Hematopoietic multipotent progenitor cell (in vitro differentiated cells): ENCODE measurements at regions not wholly inside any gene's neighbourhood (a gene's known extent, or its start where the extent isn't known, plus 50 kb on each side); places are given as distances from the start of the nearest gene placed in this dataset.

ENCODE experiments used
- DNase-seq, 3 donors: peaks; one replicate each; pipeline ENCODE4 v3.0.0-alpha.2; 2011 to 2015; ENCODE audit warnings: low read depth in 2 of 3, low spot score in 2 of 3

DNA sequence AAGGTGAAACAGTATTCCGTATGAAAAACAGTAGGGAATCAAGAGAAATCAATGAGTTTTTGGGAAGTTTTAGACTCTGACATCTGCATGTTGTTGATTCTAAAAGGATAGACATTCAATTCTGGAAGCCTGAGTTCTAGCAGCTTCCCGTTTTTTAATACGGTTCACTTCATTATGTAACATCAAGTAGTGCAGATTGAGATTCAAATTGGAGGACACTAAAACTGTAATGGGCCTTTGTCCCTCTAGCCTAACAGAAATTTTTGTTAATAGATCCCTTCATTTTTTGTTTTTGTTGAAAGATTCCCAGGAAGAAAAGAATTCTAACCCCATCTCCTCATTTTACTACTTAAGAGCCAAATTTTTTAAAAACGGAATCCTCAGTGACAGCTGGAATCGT, 384.6 kb downstream of the SH3GL2 start:
- DNase-seq = no peak

DNA sequence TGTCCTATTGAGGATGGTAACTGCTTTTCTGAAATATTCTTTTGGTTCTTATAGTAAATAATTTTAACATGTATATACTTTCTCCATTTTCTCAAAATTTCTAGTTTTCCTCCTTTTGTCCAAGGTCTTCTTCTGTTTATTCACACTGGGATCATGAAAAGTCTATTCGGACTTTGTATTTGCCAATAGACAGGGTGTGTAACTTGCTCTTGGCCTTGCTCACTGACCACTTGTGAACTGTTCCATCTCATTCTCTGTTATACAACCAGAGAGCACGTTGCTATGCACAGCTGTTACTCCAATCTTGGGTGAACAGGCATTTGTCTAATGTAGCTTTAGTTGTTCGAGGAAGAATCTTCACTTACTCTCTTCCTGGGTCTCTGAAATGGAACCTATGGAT, 388.9 kb downstream of the SH3GL2 start:
- no peak for DNase-seq

DNA sequence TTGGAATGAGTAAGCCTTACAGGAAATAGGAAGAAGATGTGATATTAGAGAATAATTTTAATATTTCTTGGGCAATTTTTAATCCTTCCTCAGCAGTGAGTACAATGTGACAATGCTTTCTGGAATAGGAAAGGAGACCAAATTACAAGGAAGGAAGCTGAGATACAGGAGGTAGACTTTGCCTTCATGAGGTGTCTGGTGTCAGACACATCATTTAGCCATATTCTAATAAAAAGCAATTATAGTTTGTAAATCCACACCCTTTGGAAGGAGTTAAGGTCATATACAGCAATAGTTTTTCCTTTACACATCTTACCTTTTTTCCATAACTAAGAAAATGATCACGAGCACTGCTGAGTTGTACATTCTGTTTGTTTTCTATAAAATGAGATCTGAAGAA, 390.4 kb downstream of the SH3GL2 start:
- DNase-seq = no peak

DNA sequence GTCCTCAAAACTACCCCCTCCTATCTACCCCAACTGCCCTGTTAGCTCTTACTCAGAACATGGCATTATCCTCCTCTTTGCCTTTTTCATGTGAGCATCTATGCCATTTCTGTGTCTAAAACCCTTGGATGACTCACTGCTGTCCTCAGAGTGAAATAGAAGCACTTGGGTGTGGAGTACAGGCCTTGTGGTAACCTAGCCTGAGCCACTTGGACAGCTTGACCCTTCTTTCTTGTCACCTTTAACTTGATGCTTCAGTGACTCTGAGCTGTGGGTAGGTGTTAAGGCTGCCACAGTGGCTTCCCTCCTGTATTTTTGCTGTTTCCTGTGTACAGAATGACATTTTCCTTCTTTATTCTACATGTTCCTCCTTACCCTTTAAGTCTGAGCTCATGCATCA, 391.4 kb downstream of the SH3GL2 start:
- DNase-seq = no peak

DNA sequence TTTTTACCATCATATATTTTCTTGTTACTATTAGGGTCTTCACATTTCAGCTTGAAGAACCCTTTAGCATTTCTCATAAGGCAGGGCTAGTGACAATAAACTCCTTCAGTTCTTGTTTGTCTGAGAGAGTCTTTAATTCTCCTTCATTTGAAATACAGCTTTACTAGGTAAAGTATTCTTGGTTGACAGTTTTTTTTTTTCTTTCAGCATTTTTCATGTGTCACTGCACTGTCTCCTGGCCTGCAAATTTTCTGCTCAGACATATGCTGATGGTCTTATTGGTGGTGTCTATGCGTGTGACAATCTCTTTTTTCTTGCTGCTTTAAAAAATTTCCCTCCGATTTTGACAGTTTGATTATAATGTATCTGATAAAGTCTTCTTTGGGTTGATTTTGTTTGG, 399.9 kb downstream of the SH3GL2 start:
- DNase-seq = no peak

DNA sequence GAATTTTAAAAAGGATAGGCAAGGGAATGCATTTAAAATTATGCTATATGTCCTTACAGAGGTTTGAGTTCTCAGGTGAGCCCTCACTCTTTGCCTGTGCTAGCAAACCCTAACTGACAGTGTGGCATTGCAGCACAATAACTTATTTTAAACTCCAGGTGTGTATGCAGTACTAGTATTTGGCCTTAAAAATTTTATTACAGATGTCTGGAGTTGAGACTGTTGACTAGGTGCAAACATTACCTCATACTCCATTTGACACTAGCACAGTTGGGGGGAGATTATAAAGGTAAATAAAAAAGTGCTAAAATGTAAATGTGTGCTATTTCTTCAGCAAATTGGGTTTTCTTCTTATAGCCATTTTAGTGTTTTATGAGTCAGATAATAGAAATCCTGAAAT, 407.7 kb downstream of the SH3GL2 start:
- DNase-seq = no peak

DNA sequence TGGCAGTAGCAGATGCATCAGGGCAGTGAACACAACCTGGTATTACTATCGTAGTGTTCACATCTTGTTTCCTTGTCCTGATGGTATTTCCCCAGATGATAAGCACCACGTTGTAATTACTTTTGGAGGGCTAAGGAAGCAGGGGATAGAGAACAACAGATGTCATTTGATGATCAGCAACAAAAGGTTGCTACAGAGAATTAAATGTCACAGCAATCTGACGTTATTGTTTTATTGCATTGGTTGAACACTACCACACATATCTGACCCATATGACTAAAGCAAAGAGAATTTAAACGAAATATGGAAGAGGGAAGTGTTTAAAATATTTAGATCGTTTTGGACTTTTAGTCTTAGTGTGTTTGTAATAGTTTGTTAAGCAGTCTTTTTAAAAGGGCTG, 408.3 kb downstream of the SH3GL2 start:
- DNase-seq = no peak

DNA sequence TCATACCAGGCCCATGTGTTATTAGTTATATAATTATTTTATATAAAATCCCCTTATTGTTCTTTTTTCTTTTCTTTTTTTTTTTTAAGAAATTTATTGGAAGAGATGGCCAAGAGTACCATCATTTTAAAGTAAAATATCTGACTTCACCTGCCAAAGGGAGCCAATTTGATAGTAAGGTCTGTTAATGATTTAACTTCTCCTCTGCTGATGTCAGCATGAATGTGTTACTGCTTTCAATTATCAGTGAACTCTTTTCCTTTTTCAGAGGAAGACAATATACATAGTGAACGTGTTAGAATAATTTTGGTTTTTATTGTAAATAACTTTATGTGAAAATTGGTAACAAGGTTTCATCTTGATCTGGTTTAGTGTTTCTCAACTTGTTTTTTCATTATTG, 409.6 kb downstream of the SH3GL2 start:
- no peak for DNase-seq

DNA sequence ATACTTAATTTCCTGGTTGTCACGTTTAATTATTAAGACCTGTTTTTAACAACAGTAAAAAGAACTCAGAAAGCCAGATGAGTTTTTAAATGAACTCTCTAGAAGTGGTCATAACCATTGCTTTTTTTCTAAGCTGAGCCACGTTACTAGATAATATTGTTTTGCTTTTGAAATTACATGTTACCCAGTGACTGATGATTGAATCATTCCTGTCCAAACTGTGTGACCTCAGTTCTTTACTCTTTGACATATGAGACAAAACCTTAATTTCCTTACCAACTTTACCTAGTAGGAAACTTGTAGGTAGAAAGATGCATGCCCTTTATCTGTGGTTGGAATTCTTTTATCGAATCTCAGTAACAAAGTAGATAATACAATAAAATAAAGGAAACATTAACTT, 411.7 kb downstream of the SH3GL2 start:
- DNase-seq = no peak

DNA sequence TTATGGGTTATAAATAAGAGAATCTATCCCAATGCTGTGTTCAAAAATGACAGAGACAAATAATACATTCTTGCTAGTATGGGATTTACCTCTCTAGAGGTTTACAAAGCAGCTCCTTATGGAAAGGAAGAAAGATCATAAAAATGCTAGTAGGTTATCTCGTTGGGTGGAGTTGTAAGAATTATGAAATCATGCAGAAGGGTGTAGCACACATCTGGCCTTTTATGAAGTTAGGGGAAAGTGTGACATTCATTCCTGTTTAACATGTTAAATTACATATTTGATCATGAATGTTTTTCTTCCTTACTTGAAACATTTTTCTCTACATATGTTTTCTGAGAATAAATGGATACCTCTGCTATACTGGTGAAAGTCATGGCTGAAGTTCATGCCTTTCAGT, 414.2 kb downstream of the SH3GL2 start:
- no peak for DNase-seq

DNA sequence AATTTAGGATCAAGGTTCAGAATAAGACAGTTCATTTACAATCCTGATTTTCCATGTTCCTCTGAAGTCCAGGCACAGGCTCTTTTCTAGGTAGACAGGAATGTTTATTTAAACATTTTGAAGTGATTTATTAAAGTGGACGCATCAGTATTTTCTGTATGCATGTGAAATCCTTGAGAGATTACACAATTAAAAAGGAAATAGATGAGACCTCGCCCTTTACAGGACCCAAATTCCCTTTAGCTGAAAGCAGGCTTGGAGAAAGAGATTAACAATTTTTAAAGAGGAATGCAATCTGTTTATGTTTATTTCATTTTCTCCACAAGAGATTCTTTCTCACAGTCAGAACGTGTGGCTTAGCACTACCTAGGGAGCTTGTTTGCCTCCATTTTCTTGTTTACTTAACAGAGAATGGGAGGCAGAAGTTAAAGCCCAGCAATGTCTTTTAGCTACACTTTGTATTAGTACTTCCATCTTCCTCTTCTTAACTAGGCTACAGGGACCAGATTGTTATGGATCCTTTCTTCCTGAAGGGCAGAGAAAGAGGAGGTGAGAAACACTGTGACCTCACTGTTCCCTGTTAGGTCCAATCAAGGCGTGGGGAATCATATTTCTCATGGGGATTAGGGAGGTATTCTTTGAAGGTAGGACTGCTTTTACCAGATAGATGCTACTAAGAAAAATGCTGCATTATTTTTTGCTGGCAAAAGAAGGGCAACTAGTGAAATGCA, 416.0 kb downstream of the SH3GL2 start:
- no peak for DNase-seq

DNA sequence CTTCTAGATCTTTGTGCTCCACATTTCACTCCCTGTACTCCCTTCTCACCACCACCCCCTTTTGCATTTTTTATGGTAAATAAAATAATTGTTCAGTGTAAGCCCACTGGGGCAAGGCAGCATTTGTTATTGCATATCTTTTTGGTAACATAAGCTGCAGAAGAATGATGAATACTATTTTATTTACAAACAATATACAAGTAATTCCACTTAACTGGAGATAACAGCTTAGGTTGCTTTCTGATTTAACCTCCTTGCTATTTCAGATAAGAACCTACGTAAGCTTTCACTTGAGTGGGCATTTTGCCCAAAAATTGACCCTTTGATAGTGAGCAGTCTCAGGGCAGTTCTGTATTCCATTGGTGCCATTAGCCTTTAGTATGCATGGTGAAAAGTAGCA, 417.9 kb downstream of the SH3GL2 start:
- no peak for DNase-seq

DNA sequence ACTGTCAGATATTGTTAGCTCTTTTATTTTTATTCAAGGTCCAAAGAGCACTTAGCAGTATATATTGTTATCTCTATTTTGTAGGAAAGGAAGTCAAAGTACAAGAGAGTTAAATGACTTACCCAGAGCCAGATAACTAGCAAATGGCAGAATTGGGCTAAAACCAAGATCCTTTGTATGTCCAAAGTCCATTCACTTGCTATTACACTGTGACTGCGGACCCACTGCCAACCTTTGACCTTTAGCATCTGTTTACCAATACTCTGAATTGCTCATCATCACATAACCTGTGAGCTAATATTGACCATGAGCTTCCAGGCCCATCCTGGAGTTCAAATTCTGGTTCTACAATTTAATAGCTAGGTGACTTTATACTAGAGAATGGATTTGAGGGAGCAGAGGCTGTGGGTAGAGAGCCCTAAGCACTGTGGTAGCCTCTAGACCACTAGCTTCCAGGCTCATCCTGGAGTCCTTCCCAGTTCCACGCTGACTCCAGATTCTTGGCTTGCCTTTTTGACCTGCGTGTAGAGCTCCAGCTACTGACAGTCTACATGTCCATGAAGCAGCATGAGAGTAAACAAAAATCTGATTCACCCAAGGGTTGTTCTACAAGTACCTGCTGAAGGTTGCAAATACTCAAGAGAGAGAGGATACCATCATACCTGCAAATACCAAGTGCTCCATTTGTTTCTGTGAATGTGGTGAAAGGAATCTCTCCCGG, 424.0 kb downstream of the SH3GL2 start:
- no peak for DNase-seq

DNA sequence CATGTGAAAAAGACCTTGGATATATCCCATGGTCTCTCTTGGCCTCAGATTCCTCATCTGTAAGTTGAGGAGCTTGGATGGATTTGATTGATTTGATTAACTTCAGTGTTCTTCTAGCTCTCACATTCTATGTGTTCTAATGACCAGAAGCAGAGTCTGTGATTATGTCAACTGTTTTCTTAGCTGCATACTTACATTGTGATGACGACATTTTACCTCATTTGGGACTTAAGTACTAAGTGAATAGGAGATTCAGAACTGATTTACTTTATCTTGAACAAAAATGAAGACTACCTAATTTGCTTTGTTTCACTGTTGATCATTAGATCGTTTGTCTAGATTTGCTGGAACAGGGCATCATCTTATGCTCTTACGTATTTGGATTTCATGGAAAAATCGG, 427.7 kb downstream of the SH3GL2 start:
- DNase-seq = no peak

DNA sequence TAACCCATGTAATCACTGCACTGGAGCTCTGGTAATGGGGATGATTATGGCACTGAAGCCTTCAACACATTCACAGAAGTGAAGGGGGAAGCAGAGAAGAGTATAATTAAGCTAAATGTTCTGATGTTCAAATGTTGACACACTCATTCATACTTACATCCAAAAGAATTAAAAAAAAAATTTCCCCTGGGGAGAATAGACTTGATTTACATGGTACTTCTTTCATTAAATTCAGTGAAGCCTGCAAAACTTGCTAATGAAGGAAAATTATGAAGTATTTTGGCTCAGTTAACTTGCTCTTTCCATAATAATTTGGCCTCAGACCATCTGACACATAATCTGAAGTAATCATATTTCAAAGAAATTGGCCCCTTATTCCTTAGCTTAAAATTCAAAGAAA, 428.8 kb downstream of the SH3GL2 start:
- no peak for DNase-seq

DNA sequence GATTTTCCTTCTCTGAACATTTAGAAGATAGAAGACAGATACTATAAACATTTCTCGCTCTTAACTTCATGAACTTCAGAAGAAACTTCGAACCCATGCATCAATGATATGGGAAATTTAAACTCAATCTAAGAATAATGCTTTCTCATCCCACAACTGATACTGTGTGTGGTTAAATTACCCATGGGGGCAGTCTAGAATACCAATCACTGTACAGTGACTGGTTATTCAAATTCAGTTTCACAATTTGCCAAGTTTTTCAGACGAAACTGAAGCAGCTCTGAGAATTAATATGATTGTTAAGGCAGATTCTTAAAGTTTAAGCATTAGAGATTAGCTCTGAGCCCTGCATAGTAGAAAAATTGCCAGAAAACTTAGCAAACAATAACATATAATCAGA, 431.0 kb downstream of the SH3GL2 start:
- no peak for DNase-seq

DNA sequence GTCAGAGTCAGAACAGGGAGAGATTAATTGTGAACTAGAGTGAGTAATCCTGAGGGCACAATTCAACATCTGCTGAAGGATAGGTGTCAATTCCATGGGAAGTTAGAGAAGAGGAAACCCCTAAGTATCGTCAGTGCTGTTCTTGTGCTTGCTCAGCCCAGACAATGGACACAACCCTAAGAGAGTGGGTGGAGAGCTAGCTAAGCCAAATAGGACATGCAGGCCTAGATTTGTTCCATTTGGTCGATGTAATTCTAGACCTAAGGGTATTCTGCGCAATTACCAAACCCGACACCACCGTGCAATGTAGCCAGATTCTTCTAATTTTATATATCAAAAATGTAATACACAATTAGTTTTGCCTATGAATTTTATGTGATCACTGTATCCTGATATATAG, 431.6 kb downstream of the SH3GL2 start:
- no peak for DNase-seq

DNA sequence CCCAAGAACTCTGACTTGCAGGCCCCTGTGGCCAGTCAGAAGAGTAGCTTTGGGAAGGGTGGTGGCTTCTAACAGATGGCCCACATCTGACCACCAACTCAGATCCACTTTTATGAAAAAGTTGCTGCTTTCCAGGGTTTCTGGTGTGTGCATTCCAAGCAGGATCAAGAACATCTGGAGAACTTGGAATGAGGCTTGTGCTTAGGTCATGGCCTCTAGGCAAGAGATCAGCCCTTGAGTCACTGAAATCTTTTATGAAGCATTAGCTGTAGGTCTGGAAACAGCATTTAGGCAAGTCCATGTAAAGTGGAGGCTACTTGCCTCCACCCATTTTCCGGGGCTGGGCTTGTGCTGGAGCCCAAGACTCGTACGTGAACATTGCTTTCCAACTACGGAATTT, 433.3 kb downstream of the SH3GL2 start:
- DNase-seq = no peak

DNA sequence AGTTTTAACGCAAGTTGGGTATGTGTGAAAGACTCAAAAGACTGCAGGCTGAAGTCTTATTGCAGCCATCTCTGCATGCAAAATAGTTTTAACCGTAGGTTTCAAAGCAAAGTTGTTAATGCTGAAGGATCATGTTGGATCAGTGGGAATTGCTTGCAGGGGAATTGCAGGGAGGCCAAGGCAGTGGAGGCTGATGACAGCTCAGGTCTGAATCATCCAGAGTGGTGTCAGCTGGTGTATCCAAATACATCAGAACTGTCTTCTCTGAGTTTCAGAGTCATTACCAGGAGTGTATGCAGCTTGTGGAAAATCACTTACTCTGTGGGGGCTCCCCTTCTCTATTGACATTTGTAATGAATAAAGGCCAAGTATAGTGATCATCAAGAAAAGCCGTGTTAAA, 435.7 kb downstream of the SH3GL2 start:
- no peak for DNase-seq

DNA sequence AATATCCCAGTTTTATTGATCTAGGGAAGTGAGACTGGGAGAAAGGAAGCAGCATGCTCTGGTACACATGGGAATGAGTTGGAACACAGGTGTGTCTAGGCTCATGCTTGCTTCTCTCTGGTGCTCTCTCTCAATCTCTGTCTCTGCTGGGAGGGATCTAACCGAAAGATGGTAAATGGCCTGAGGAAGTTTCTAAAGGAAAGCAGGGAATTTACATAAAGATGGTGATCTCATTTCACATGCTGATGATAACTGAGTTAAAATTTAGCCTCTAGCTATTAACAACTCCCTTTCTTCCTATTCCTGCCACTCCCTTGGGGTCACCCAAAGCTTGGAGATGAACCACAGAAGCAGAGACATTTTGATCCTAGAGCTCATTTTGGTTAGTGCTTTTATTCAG, 436.2 kb downstream of the SH3GL2 start:
- no peak for DNase-seq

DNA sequence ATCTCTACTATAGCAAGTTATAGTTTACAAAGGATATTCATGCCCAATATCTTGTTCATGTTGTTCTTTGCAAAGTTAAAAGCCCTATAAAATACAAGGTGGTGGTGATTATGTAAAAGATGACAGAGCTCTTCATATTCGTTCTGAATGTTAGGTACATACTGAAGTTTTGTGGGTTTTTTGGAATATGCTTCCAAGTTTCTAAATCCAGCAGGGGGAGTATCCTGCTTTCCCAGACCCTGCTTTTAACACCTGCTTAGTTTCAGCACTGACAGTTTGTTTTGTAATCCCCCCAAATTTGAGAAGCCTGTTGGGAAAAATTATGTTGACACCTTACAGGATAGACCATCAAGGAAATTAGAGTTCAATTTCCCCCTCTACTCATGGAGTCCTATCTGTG, 438.3 kb downstream of the SH3GL2 start:
- no peak for DNase-seq

DNA sequence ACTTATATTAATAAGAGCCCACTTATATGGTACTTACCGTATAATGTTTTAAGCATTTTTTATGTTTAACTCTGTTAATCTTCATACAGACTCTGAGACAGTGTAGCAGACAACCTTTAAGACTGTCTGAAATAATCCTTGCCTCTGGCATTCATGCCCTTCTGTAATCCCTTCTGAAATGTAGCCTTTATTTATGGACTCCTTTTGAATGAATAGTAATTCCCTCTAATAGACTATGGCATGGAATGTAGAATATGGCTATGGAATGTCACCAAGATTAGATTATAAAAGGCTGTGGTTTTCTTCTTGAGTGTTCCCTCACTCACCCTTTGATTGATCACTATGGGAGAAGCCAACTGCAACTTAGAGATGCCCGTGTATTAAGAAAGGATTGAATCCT, 439.4 kb downstream of the SH3GL2 start:
- DNase-seq = no peak

DNA sequence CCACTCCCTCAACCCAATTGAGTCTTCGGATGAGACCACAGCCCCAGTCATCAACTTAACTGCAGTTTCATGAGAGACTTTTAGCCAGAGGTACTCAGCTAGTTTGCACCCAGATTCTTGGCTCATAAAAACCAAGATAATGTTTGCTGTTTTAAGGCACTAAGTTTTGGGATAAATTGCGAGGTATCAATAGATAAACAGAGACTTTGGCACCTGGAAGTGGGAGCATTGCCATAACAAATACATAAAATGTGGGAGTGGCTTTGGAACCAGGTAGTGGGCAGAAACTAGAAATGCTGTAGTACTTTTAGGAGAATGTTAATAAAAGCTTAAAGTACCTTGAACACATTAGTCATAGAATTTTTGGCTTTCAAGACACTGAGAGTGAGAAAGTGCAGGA, 439.8 kb downstream of the SH3GL2 start:
- no peak for DNase-seq
